ENCODE measurements at regions not wholly inside any gene's neighbourhood (a gene's known extent, or its start where the extent isn't known, plus 50 kb on each side); places are given as distances from the start of the nearest gene placed in this dataset.

- H3K79me2 ChIP-seq (ENCODE audit: control insufficient read depth in 1 of 2, insufficient read depth in 2 of 2, low read length in 2 of 2), result no peaks in the 10 kb centered on the region
- no peak overlapping the region for H3K14ac ChIP-seq (ENCODE audit: insufficient read length)
- H3K27ac ChIP-seq (ENCODE audit: low read depth, low read length), result no peak overlapping the region
- H2BK15ac ChIP-seq (ENCODE audit: low read length), result no peak overlapping the region
- no peak overlapping the region for H4K8ac ChIP-seq (ENCODE audit: extremely low read depth, insufficient read depth, low read length)
- H3K4me2 ChIP-seq (ENCODE audit: insufficient read depth in 1 of 2, low read depth in 2 of 2, low read length in 2 of 2), result no peak overlapping the region
- DNase-seq (ENCODE audit: low read depth in 1 of 2, low spot score in 2 of 2), result no peak
- no peaks in the 10 kb centered on the region for H4K20me1 ChIP-seq (replicated peaks in 1 of 2; ENCODE audit: control insufficient read depth in 1 of 2, insufficient read depth in 2 of 2, low read length in 2 of 2)
- no peak overlapping the region for H3K23ac ChIP-seq (ENCODE audit: insufficient read length)
- 79% methylated on average over 1 of the region's 1 CpG; no CpG with 5 or more reads in 1 of the 2 experiments for WGBS, 2 experiments (ENCODE audit: extremely low coverage in 1 of 2, insufficient coverage in 1 of 2, insufficient read length in 1 of 2, insufficient replicate concordance in 2 of 2, low coverage in 1 of 2, low lambda C conversion rate in 2 of 2, missing lambda C conversion rate in 1 of 2)
- H3K79me1 ChIP-seq (ENCODE audit: low read depth, low read length), result no peaks in the 10 kb centered on the region
- no peak overlapping the region for H2BK120ac ChIP-seq (replicated peaks; ENCODE audit: low read depth, low read length)
- H3K56ac ChIP-seq (replicated peaks; ENCODE audit: insufficient read length, low read depth, low read length), result no peak overlapping the region
- no peaks in the 10 kb centered on the region for H3K27me3 ChIP-seq (replicated peaks in 1 of 4; ENCODE audit: control insufficient read depth in 3 of 4, extremely low read depth in 1 of 4, insufficient read depth in 3 of 4, low read length in 3 of 4)
- no peak overlapping the region for H3K18ac ChIP-seq (ENCODE audit: extremely low read depth, low read length)
- H3K4me1 ChIP-seq (replicated peaks in 1 of 4; ENCODE audit: control insufficient read depth in 3 of 4, insufficient read depth in 4 of 4, low read length in 3 of 4), result no peaks in the 10 kb centered on the region
- H3K4me3 ChIP-seq (ENCODE audit: extremely low read depth in 1 of 4, insufficient read depth in 2 of 4, low read depth in 3 of 4, low read length in 4 of 4), result no peak overlapping the region
- no peak for FAIRE-seq
- H3K23me2 ChIP-seq (ENCODE audit: low read depth, low read length), result no peaks in the 10 kb centered on the region
- peaks cover 9 to 20% of the 10 kb centered on the region in 2 experiments; a peak in 3 of 4 replicates for H3K9me3 ChIP-seq (ENCODE audit: insufficient read depth in 2 of 2, low read depth in 1 of 2, low read length in 1 of 2)
- H2AFZ ChIP-seq (ENCODE audit: low read length), result no peak overlapping the region
- no peak overlapping the region for H2AK5ac ChIP-seq (ENCODE audit: low read depth, low read length)
- ChIA-PET CTCF (ENCODE audit: partially characterized antibody) (interaction anchor here (0.6 to 1.8 kb wide), 2 partner anchors 13 to 864 kb away, joined by 3 to 7 read pairs; no protein-coding TSS in a partner anchor), POLR2A (ENCODE audit: partially characterized antibody) (interaction anchor here (0.8 kb wide), 1 partner anchor 21 kb away, joined by 3 read pairs; no protein-coding TSS in a partner anchor)
- no peak overlapping the region for H4K91ac ChIP-seq (replicated peaks; ENCODE audit: insufficient read length, low read length)
- H3K36me3 ChIP-seq (ENCODE audit: control insufficient read depth in 2 of 4, insufficient read depth in 4 of 4, low read length in 3 of 4), result no peaks in the 10 kb centered on the region
- H3K4ac ChIP-seq (replicated peaks; ENCODE audit: insufficient read length, low read depth, low read length), result no peak overlapping the region
- H4K5ac ChIP-seq (ENCODE audit: insufficient read length, low read depth, low read length), result no peak overlapping the region
- H2BK20ac ChIP-seq (ENCODE audit: low read length), result no peak overlapping the region
- H2BK12ac ChIP-seq (ENCODE audit: low read depth, low read length), result no peak overlapping the region
- H3K9ac ChIP-seq (replicated peaks in 1 of 4; ENCODE audit: extremely low read depth in 1 of 4, low read depth in 3 of 4, low read length in 3 of 4), result no peak overlapping the region
- no peak overlapping the region for H2BK5ac ChIP-seq (ENCODE audit: low read depth, low read length)
- TF ChIP-seq YY1 (IDR thresholded peaks at IDR 0.05; ENCODE audit: low read depth, low read length), result no peak
- no peak for TF ChIP-seq TAF1 (IDR thresholded peaks at IDR 0.05; ENCODE audit: low read depth, low read length)
- TF ChIP-seq SAP30 (IDR thresholded peaks at IDR 0.05; ENCODE audit: insufficient read depth, insufficient replicate concordance, low read length), result no peak
- TF ChIP-seq CREB1 (IDR thresholded peaks at IDR 0.05), result no peak
- TF ChIP-seq RXRA (IDR thresholded peaks at IDR 0.05; ENCODE audit: insufficient read depth, low read depth, low read length), result no peak
- TF ChIP-seq RAD21 (IDR thresholded peaks at IDR 0.05 in 1 of 2, conservative IDR thresholded peaks at IDR 0.05 in 1 of 2; ENCODE audit: low read depth in 2 of 2, low read length in 2 of 2), result no peak
- no peak for TF ChIP-seq KDM5A (IDR thresholded peaks at IDR 0.05; ENCODE audit: low read length)
- no peak for TF ChIP-seq CBX8 (IDR thresholded peaks at IDR 0.05; ENCODE audit: borderline replicate concordance, low read depth, low read length)
- no peak for TF ChIP-seq RBBP5 (IDR thresholded peaks at IDR 0.05; ENCODE audit: borderline replicate concordance, low read depth, low read length)
- TF ChIP-seq KDM4A (IDR thresholded peaks at IDR 0.05; ENCODE audit: low read depth, low read length, severe bottlenecking), result no peak
- no peak for TF ChIP-seq BRCA1 (IDR thresholded peaks at IDR 0.05; ENCODE audit: low read depth, low read length)
- no peak for TF ChIP-seq SIX5 (IDR thresholded peaks at IDR 0.05; ENCODE audit: low read depth, low read length)
- TF ChIP-seq SP4 (IDR thresholded peaks at IDR 0.05; ENCODE audit: low read length), result no peak
- TF ChIP-seq SRF (IDR thresholded peaks at IDR 0.05; ENCODE audit: low read depth, low read length), result no peak
- no peak for TF ChIP-seq E2F6 (IDR thresholded peaks at IDR 0.05)
Measured at GRCh38 chr13:21956666-21957065, 285.8 kb downstream of the FGF9 start.
